GM18868 (cell line): ENCODE measurements at regions not wholly inside any gene's neighbourhood (a gene's known extent, or its start where the extent isn't known, plus 50 kb on each side); places are given as distances from the start of the nearest gene placed in this dataset.

Experiments
- ATAC-seq: cut with Tn5 transposase; IDR thresholded peaks from one replicate; pipeline ENCODE4 v1.9.1; 2021; ENCODE audit warnings: mild to moderate bottlenecking, moderate library complexity; ENCODE audit not compliant: unreplicated experiment

DNA sequence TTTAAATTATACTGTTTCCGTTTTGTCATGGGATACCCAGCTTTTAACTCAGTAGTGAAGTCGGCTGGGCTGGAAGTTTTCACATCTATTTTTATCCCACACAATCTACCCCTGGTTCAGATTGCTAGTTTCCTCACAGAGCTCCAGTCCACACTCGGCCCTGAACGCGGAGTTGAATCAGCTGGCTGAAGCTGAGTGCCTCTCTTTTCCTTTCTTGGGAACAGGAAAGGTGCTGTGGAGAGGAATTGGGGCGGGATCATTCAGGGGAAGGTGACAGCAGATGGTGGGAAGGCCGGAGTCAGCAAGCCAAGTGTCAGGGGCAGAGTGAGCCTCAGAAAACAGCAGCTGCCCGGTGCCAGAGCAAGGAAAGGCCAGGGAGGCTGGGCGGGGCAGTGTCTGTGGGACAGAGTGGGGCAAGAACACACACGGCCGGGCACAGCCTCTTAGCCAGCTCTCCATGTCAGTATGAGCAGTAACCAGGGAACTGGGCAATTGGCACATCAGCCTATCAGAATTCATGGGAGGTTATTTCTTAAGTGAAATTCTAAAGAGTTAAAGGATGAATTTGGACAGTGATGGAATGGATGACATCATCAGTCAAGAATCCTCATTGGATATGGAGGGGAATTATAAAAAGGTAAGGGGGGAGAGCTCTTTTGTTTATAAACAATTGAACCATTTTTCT is 135.7 kb upstream of the IL12A start:
- peak; percentile 51 for ATAC-seq

DNA sequence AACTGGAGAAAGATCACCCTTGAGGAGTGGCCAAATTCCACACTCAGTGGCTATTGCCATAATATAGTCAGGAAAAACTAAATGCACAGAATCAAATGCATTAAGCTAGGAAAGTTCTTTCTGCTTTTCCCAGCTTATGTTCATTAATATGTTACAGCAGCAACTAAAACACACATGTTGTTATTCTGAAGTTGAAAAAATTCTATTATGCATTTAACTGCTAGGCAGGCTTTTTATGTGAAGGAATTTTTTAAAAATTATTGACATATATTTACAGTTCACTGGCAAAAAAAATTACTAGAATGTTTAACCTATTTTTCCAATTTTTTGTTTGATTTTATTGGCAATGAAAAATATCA is 135.2 kb upstream of the IL12A start:
- no peak for ATAC-seq

DNA sequence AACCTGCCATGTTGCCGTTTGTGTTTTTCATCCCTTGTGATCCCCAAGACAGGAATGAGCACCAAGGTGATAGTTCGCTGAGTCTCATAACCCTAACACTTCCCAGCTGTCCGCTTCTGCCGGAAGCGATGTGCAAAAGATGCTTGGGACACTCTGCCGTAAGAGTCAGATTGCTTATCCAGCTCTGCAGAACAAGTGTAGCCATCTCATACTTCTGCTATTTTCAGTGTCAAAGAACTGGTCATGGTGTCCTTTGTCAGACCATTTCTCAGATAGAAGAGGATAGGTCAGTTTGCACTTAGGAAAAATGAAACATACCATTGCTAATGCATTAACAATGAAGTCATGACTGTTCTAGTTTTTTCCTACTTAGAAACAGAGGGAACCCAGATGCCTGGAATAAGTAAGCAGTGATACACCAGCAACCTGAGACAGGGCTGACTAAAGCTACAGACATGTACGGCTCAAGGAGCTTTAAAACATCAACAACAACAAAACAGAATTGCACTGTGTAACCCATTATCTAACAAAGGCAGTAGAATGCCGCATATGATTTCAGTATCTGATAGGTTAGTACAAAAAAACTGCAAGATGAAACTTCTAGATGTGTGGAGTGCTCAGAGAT is 134.0 kb upstream of the IL12A start:
- ATAC-seq = no peak

DNA sequence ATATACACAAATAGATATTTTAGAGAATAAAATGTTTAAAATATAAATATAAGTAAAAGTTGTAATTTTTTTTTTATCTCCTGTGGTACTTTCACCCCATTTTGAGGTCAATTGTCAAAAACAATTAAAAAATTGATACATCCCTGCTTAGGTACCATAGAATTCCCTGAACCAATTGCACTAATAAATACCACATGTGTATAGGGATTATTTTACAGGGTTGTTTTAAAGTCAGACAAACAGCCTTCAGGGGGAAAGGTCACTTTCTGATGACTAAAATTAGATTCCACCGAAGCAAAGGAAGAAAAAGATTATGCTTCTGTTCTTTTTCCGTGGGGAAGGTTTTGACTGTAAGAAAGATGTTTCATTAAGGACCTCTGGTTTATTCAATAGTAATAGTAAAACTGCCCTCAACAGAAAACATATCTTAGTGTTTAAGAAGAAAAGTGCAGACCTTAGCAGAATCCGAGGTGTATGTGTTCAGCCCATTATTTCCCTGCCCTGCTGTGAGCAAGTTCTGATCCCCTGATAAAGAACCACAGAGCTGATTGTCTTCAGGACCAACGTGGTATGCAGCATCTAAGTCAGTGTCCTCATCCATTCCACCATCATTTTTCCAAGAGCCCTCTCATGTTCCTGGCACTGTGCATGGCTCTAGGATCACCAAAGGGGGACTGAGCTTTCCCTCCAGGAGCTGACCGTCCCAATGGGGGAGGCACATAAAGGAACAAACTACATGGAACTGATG is 132.9 kb upstream of the IL12A start:
- no peak for ATAC-seq

DNA sequence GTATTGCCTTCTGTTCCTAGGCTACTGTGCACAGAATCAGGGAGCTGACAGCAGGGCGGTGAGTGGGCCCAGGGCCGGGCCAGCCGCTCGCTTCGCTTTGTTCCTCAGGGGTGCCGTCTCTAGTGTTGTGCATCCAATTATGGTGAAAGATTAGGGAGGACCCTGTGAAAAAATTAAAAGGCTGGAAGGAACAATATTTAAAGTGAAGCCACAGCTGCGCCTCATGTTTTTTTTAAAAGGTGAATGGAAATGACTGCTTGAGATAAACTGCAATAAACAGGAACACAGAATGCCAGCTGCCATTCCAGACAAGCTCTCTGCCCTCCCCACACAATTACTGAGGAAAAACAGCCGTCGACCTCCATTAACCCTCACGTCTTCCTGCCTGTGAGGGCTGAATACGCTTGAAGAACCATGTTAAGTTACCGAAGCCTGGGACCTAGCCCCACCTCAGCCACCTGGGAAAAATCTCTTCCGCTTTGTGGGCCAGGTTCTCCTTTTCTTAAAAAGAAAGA is 132.0 kb upstream of the IL12A start:
- no peak for ATAC-seq

DNA sequence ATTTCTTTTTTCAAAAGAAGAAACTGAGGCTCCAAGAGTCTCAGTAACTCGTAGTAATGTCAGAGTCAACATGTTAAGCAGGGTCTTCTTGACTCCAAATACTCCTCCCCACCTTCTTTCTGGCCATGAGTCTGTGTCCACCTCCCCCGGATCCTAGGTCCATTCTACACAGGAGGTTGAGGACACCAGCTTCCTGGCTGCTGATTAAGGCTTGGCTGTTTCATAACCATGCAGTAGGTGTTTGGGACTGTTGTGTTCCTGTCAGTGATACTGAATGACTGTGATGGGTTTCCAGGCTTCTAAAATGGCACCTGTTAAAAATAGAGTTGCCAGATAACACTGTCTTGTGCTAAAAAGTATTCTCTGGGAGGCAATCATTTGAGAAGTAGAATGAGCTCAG is 130.8 kb upstream of the IL12A start:
- ATAC-seq = no peak

DNA sequence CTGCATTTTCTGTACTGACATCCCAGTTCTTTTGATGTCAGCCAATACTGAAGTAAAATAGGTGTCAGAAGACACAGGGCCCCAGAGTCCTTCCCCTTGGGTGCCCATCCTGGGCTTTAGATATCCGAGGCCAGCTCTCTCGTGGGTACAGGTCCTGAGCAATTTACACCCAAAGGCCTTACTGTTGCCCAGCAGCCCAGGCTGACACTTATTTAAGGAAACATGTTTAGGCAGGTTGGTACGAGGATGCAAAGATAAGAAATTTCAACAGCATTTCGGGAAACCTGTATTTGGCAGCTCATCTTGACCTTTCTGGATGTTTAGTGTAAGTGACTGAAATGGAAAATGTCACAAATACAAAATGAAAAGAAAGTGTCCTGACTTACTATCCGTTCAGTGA is 130.0 kb upstream of the IL12A start:
- no peak for ATAC-seq

DNA sequence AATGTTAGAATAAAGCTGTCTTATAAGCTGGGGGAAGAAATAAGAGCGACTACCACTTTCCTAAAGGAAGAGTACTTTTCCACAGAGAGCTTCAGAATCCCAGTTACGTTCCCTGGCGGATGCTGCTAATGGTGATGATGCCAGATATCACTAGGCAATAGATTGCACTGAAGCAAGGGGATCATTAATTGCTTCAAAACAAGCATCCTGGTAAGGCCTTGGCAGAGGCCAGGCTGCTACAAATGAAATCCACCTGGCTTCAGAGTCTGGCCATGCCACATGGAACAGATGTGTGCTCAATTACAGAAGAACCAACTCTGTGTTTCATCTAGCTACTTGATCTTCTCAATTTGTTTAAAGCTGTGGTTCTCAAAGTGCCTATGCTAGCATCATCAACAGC is 129.2 kb upstream of the IL12A start:
- no peak for ATAC-seq

DNA sequence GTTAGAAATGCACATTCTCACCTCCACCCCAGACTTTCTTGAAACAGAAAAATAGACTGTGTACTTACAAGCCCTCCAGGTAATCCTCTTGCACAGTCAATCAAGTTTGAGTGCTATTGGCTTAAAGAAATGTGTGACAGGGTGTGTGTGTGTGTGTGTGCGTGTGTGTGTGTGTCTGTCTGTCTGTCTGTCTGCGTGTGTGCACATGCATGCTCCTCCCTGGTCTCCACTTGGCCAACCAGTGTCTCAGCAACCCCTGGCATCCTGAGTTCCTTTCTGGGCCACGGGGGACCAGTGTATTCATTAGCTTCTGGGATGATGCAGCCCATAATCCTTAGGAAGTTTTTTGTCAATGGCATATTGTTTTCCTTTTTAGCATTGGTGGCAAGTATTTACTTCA is 128.8 kb upstream of the IL12A start:
- ATAC-seq = no peak

DNA sequence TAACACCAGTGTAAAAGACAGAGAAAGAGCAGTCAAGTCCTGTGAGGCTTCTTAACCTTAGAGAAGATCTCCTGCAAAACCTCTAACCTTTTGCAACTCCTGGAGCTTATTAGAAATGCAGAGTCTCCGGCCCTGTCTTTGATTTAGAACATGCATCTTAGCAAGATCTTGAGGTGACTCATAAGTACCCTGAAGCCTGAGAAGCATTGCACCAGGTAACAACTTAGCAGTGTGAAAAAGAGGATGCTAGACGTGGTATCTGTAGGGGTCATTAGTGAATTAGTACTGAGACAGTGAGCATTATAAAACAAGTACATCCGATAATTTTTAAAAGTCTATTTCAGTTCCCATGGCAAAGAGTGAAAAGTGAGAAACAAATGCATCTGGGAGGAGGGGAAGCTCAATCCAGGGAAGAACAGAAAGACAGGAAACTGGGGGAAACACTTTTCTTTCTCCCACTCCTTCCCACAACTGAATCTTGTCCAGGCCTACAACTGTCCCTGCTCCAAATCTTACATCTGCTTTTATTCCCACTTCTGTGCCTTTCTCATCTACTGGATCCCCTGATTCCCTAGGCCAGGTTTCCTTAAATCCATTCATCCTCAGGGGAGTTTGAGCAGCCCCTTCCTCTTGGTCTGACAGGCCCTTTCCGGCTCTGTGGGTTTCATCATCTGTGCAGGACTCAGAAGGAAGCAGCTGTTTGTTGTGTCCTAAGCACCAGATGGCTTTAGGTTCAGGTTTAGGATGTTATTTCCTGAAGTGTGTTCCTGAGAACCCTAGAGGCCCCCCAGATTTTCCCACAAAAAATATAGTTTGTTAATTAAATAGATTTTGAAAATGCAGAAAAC is 128.1 kb upstream of the IL12A start:
- ATAC-seq = peak; percentile 48

DNA sequence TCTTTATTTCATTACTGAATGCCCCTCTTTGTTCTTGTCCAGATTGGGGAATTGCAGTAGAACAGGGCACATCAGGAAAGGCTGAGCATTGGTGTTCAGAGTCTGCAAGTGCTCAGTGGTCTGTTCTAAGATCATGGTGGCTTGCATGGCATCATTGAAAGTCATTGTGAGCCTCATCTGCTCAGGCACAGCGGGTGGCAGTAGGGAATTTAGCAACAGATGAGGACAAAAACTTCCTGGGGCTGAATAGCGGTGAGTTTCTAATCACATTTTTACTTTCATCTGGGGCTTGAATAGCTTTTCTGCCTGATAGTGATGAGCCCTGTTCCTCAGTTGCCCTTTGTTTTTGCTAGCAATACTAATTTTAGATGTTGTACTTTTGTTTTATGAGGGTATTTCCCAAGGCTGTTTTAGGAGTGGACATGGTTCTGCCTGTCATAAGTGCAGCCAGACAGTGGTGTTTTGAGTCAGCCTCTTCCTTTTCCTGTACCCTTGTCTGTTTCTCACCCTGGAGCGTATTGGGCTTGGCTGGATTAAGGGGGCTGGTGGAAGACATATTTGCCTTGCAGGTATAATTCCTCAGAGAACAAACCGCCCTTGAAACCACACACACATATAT is 127.2 kb upstream of the IL12A start:
- peak; percentile 76 for ATAC-seq

DNA sequence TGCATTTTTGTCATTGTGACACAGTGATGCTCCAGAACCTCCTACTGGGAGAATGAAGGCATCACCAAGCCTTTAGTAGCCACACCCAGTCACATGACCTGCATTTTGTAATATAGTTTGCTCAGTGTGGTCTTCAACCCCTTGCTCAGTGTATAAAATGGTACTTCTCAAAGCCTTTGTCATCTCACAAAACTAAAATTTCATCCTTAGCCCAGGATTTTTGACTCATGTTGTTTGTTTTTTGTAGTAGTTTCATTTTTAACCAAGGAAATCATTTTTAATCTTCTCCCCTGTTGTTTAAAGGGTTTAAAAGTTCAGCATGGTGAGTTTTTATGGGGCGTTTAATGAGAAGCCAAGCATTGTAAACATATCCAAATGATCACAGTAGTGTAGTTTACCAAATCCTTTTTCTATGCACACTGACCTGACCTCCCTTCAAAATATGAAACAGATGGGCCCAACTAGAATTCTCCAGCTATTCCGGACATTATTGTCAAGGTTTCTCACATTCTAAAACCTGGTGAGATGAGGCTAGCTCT is 123.5 kb upstream of the IL12A start:
- ATAC-seq = no peak

DNA sequence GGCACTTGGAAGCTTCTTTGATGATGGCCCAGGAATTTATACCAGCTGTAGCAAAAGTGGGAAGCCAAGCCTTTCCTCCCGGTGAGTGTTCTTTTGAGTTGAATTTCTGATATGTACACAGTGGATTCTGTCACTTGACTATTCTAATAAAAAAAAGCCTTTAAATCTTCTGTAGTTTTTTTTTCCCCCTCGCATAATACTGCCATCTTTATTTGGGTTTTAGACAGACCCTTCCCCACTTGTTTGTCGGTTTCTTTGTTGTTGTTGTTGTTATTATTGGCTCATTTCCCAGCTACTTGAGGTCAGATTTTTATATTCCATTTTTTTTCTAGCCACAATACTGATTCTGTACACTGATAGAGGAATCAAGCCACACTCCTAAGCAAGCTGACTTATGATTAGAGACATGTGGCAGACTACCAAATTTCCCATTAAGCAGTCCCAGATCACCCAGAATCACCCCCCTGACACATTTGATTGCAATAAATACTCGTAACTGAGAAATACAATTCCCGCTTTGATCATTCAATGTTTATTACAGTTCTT is 122.4 kb upstream of the IL12A start:
- ATAC-seq = no peak

DNA sequence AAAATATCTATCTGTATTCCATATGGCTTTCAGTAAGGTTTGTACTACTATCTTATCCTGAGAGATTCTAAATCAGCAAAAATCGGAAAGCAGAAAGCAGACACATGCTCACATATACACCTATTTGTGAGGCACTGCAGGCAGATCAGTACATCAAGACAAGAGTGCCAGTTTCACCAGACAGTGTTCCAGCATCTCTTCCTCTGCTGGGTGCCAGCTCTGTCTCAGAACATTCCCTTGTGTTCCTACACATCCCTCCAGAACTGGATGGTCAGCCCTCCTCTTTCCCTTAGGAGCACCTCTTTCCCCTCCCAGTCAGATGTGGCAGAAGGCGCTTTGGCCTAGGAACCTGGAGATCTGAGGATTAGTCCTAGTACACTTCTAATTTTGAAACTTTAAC is 121.3 kb upstream of the IL12A start:
- no peak for ATAC-seq

DNA sequence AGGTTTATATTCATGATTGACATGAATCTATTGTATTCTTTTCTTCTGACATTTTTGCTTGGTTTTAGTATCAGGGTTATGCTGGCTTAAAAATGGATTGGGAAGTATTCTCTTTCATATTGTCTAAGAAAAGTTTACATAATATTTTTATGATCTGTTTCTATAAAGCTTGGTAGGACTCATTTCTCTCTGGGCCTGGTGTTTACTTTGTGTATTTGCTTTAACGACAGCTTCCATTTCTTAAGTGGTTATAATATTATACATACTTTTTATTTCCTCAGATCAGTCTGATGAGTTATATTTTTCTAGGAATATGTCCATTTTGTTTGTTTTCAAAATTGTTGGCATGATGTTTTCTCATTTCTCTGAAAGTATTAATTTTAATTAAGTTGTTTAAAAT is 117.9 kb upstream of the IL12A start:
- no peak for ATAC-seq

DNA sequence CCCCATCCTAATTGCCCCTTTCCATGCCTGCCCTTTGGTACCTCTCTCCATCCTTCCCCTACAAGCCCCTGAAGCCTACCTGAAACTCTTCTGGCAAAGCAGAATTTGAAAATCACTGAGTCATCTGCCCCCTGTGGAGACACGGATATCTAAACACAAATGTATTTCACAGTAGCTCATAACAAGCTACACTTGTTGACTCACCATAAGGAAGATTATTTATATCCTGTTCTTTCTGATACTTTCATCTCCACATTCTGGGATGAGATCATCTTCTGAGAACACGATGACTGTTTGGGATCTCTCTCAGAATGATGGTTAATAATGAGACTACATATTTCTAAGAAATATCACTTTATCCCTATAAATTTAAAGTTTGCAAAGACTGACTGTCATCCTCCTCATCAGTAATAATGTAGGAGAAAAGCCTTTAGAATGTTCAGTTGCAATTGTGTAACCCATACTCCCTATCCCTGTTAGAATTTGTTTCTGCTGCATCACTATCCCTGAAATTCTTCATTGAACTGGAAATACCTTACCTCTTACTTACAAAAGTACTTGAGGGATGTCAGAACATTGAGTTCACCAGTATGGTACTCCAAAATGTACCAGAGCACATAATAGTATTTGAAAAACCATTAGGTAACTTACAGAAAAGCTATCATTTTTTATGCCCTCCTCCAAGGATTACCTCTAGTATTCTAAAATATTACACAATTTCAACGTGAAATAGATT is 116.1 kb upstream of the IL12A start:
- peak; percentile 85 for ATAC-seq

DNA sequence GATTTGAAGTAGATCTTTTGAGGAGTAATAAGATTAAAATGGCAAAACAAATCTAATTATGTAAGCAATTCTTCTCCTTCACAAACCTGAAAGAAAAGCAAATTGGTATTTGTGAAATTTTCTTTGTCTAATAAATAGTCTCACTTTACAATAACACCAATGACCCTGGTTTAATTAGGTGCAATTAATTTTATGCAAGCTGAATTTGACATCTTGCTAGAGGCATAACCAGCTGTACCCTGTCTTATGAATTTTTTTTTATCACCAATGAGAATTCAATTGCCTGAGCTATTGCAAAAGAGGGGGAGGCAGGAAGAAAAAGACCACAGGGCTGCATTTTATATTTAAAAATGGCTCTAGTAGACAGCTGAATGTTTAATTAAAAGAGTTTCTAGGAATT is 113.5 kb upstream of the IL12A start:
- ATAC-seq = no peak

DNA sequence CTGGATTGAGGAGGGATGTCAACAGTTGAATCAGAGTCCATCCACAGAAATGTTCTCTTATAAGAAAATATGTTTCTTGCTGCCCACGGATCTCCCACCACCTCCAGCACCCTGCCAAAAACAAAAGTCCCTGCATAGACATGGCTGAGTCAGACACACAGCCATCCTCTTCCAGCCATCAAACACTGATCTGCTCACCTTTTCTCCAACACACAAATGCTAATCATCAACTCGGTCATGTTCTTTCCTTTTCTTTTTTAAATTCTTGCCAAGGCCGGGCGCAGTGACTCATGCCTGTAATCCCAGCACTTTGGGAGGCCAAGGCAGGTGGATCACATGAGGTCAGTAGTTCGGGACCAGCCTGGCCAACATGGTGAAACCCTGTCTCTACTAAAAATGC is 110.7 kb upstream of the IL12A start:
- no peak for ATAC-seq

DNA sequence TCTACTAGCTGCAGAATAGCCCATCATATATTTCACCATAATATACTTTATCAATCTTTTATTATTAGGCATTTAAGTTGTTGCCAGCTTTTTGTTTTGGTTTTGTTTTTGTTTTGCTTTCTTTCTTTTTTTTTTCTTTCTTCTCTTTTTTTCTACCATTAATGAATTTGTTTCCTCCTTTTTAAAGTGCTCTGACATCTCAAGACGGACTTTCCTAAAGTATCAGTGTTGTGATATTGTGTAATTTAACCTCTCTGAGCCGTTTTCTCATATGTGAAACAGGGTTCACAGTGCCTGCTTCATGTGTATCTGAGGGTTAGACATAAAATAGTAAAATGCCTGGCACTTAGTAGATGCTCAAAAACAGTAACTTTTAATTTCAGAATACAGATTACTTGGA is 109.5 kb upstream of the IL12A start:
- ATAC-seq = no peak

DNA sequence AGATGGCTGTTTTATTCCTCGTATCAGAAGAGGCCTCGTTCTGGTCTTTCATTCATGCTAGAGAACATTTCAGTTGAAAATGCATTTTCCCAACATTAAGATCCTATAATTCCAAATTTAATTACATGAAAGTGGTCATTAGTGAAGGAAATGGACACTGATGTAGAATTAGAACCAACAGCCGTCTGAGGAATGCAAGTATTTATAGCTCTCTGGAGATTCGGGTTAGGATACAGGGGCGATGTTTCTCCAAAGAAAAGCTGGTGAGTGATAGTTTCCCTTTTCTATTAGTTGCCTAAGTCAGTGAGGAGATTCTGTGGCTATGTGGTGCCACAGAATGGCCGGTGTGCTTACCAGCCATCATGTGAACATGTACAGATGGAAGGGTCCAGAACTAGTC is 109.0 kb upstream of the IL12A start:
- ATAC-seq = no peak
